ENCODE measurements at regions not wholly inside any gene's neighbourhood (a gene's known extent, or its start where the extent isn't known, plus 50 kb on each side); places are given as distances from the start of the nearest gene placed in this dataset.

DNA sequence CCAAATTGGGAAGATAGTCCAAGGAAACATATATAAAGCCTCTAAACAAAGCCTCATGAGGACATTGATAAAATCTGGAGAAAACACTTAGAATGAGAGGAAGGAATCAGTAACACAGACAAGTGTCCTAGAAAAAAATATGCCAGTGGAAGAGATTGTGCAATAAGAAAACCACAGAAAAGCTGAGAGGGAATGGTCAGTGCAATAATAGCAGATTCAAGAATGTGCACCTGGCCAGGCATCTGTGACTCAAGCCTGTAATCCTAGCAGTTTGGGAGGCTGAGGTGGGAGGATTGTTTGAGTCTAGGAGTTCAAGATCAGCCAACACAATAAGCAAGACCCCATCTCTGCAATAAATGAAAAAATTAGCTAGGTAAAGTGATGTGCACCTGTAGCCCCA lies 691.2 kb upstream of the CDH6 start:
- no peak overlapping the region for H2BK5ac ChIP-seq (ENCODE audit: insufficient read length, low read length)
- H3K4me2 ChIP-seq (ENCODE audit: insufficient read depth, insufficient read length, low read length), result no peak overlapping the region
- H2AK5ac ChIP-seq (ENCODE audit: insufficient read length, low read length), result no peak overlapping the region
- Mint-ChIP-seq H3K9me3 (peaks cover 0 to 2% of the 10 kb centered on the region in 2 experiments; a peak in 2 of 5 replicates), H3K27me3 (ENCODE audit: low read depth) (no peaks in the 10 kb centered on the region; the same call in 1 of the 2 replicates), H3K36me3 (ENCODE audit: insufficient read depth in 1 of 3, low read depth in 3 of 3) (peaks cover 0 to 6% (median 0%) of the 10 kb centered on the region in 3 experiments; a peak in 1 of 7 replicates), H3K27ac (no peak overlapping the region), H3K4me1 (peaks cover 17 to 20% of the 10 kb centered on the region in 2 experiments), H3K4me3 (no peak overlapping the region)
- no peak overlapping the region for H3K27ac ChIP-seq (ENCODE audit: insufficient read length, low read depth, low read length)
- no peak overlapping the region for H3K23ac ChIP-seq (ENCODE audit: insufficient read length, low read depth, low read length)
- no peaks in the 10 kb centered on the region for H3K27me3 ChIP-seq (ENCODE audit: insufficient read depth, low read length)
- TF ChIP-seq, protein P1, sequence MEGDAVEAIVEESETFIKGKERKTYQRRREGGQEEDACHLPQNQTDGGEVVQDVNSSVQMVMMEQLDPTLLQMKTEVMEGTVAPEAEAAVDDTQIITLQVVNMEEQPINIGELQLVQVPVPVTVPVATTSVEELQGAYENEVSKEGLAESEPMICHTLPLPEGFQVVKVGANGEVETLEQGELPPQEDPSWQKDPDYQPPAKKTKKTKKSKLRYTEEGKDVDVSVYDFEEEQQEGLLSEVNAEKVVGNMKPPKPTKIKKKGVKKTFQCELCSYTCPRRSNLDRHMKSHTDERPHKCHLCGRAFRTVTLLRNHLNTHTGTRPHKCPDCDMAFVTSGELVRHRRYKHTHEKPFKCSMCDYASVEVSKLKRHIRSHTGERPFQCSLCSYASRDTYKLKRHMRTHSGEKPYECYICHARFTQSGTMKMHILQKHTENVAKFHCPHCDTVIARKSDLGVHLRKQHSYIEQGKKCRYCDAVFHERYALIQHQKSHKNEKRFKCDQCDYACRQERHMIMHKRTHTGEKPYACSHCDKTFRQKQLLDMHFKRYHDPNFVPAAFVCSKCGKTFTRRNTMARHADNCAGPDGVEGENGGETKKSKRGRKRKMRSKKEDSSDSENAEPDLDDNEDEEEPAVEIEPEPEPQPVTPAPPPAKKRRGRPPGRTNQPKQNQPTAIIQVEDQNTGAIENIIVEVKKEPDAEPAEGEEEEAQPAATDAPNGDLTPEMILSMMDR (conservative IDR thresholded peaks at IDR 0.05), result no peak
- H3K9me3 ChIP-seq (ENCODE audit: control insufficient read depth, low read depth, low read length), result no peaks in the 10 kb centered on the region
- no peak overlapping the region for H2AFZ ChIP-seq (ENCODE audit: low read length)
- H4K20me1 ChIP-seq (ENCODE audit: control insufficient read depth, insufficient read depth, insufficient read length), result no peaks in the 10 kb centered on the region
- H3K4me1 ChIP-seq (ENCODE audit: insufficient read depth, low read length), result no peaks in the 10 kb centered on the region
- no peak overlapping the region for H2BK120ac ChIP-seq (ENCODE audit: low read depth, low read length, poor library complexity, severe bottlenecking)
- no peak overlapping the region for H3K56ac ChIP-seq (ENCODE audit: insufficient read length, low read depth, low read length)
- no peak overlapping the region for H2BK20ac ChIP-seq (ENCODE audit: low read depth, low read length, poor library complexity, severe bottlenecking)
- H3K14ac ChIP-seq (ENCODE audit: insufficient read depth, low read length), result no peak overlapping the region
- H2BK15ac ChIP-seq (ENCODE audit: low read depth, low read length), result no peak overlapping the region
- H3T11ph ChIP-seq (ENCODE audit: low read length), result no peak overlapping the region
- no peaks in the 10 kb centered on the region for H3K79me2 ChIP-seq (ENCODE audit: insufficient read depth, low read length)
- H3K4ac ChIP-seq (ENCODE audit: low read depth, low read length), result no peak overlapping the region
- H4K5ac ChIP-seq (ENCODE audit: insufficient read length, low read depth, low read length), result no peak overlapping the region
- H3K18ac ChIP-seq (ENCODE audit: insufficient read length, low read depth, low read length), result no peak overlapping the region
- no peak for DNase-seq
- H4K91ac ChIP-seq (ENCODE audit: insufficient read length, low read depth, low read length), result no peak overlapping the region
- no peaks in the 10 kb centered on the region for H3K23me2 ChIP-seq (ENCODE audit: insufficient read length, low read depth, low read length, poor library complexity, severe bottlenecking)
- no peak overlapping the region for H3K9ac ChIP-seq (ENCODE audit: extremely low read depth, insufficient read length, low read length)
- no peak overlapping the region for H4K8ac ChIP-seq (replicated peaks; ENCODE audit: insufficient read length, low read depth, low read length)
- H2BK12ac ChIP-seq (ENCODE audit: insufficient read length, low read depth, low read length), result no peak overlapping the region
- no peaks in the 10 kb centered on the region for H3K79me1 ChIP-seq (ENCODE audit: insufficient read depth, low read depth, low read length, poor library complexity, severe bottlenecking)

Data from H9 (cell line).